MM.1S (cell line): ENCODE measurements at regions not wholly inside any gene's neighbourhood (a gene's known extent, or its start where the extent isn't known, plus 50 kb on each side); places are given as distances from the start of the nearest gene placed in this dataset.

Experiments used
- DNase-seq: peaks from one replicate; pipeline ENCODE4 v3.0.0-alpha.2; 2015
- H2AFZ ChIP-seq: fragments of 300-600 bp; sonication (generic); 2 replicates; pipeline ENCODE4 v1.6.0; 2016; ENCODE audit warnings: antibody characterized with exemption, low read length
- H3F3A ChIP-seq: fragments of 300-600 bp; sonication (generic); 2 replicates; pipeline ENCODE4 v1.6.1; 2016; ENCODE audit warnings: mild to moderate bottlenecking, antibody characterized with exemption, low read length, moderate library complexity, mixed read lengths; ENCODE audit not compliant: insufficient read depth
- H3K27ac ChIP-seq: fragments of 300-600 bp; sonication (generic); 2 replicates; pipeline ENCODE4 v1.5.1; 2016; ENCODE audit warnings: mild to moderate bottlenecking, low read length
- H3K27me3 ChIP-seq: fragments of 300-600 bp; sonication (generic); replicated peaks from 2 replicates; pipeline ENCODE4 v1.6.0; 2016; ENCODE audit warnings: low read length; ENCODE audit not compliant: insufficient read depth
- H3K36me3 ChIP-seq: fragments of 300-600 bp; sonication (generic); replicated peaks from 2 replicates; pipeline ENCODE4 v1.6.1; 2016; ENCODE audit warnings: mild to moderate bottlenecking, low read length, mixed read lengths; ENCODE audit not compliant: insufficient read depth
- H3K4me1 ChIP-seq: fragments of 300-600 bp; sonication (generic); 2 replicates; pipeline ENCODE4 v1.6.1; 2016; ENCODE audit warnings: low read length, mixed read lengths
- H3K4me2 ChIP-seq: fragments of 300-600 bp; sonication (generic); 2 replicates; pipeline ENCODE4 v1.6.0; 2016; ENCODE audit warnings: low read depth, low read length
- H3K4me3 ChIP-seq: fragments of 300-600 bp; sonication (generic); 2 replicates; pipeline ENCODE4 v1.5.1; 2016; ENCODE audit warnings: low read length, mixed read lengths
- H3K79me2 ChIP-seq: fragments of 300-600 bp; sonication (generic); 2 replicates; pipeline ENCODE4 v1.6.1; 2016; ENCODE audit warnings: mixed run types, low read length, mixed read lengths
- H3K9ac ChIP-seq: fragments of 300-600 bp; sonication (generic); 2 replicates; pipeline ENCODE4 v1.6.1; 2016; ENCODE audit warnings: low read length, mixed read lengths
- H3K9me2 ChIP-seq: fragments of 300-600 bp; sonication (generic); replicated peaks from 2 replicates; pipeline ENCODE4 v1.6.1; 2016; ENCODE audit warnings: mild to moderate bottlenecking, low read length, mixed read lengths; ENCODE audit not compliant: insufficient read depth
- H3K9me3 ChIP-seq: fragments of 300-600 bp; sonication (generic); replicated peaks from 2 replicates; pipeline ENCODE4 v1.6.1; 2016; ENCODE audit warnings: mild to moderate bottlenecking, low read length, mixed read lengths; ENCODE audit not compliant: insufficient read depth
- H4K20me1 ChIP-seq: fragments of 300-600 bp; sonication (generic); 2 replicates; pipeline ENCODE4 v1.6.1; 2016; ENCODE audit warnings: mild to moderate bottlenecking, low read length, moderate library complexity, mixed read lengths; ENCODE audit not compliant: insufficient read depth
- EZH2 ChIP-seq: fragments of 300-600 bp; sonication (generic); optimal IDR thresholded peaks from 2 replicates; pipeline ENCODE3; 2017; ENCODE audit warnings: low read depth, mild to moderate bottlenecking, antibody characterized with exemption, low read length, mixed read lengths
- EZH2phosphoT487 ChIP-seq: fragments of 300-600 bp; sonication (generic); IDR thresholded peaks from 2 replicates; pipeline ENCODE4 v1.6.1; 2018; ENCODE audit warnings: antibody characterized with exemption, low read length
- TF ChIP-seq, protein P1 (sequence below): fragments of 300-600 bp; sonication (generic); IDR thresholded peaks from 2 replicates; pipeline ENCODE4 v1.5.1; 2016; ENCODE audit warnings: antibody characterized with exemption, low read length, mixed read lengths

DNA sequence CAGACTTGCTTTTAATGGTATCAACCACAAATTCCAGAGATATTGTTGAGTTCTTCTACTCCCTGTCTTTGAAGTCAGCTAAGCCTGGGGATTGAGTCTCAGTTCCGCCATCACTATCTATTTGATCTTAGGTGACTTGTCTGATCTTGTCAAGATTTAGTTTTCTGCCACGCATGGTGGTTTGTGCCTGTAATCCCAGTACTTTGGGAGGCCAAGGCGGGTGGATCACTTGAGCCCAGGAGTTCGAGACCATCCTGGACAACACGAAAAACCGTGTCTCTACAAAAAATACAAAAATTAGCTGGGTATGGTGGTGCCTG, 376.9 kb downstream of the FGF9 start:
- no peak for TF ChIP-seq EZH2phosphoT487
- no peak for TF ChIP-seq EZH2
- TF ChIP-seq, protein P1, sequence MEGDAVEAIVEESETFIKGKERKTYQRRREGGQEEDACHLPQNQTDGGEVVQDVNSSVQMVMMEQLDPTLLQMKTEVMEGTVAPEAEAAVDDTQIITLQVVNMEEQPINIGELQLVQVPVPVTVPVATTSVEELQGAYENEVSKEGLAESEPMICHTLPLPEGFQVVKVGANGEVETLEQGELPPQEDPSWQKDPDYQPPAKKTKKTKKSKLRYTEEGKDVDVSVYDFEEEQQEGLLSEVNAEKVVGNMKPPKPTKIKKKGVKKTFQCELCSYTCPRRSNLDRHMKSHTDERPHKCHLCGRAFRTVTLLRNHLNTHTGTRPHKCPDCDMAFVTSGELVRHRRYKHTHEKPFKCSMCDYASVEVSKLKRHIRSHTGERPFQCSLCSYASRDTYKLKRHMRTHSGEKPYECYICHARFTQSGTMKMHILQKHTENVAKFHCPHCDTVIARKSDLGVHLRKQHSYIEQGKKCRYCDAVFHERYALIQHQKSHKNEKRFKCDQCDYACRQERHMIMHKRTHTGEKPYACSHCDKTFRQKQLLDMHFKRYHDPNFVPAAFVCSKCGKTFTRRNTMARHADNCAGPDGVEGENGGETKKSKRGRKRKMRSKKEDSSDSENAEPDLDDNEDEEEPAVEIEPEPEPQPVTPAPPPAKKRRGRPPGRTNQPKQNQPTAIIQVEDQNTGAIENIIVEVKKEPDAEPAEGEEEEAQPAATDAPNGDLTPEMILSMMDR, result no peak
- no peaks in the 10 kb centered on the region for H3K27me3 ChIP-seq
- no peaks in the 10 kb centered on the region for H3K9me2 ChIP-seq
- no peak overlapping the region for H3K4me3 ChIP-seq
- no peak overlapping the region for H2AFZ ChIP-seq
- no peak overlapping the region for H3K27ac ChIP-seq
- no peaks in the 10 kb centered on the region for H3K4me1 ChIP-seq
- H4K20me1 ChIP-seq, result no peaks in the 10 kb centered on the region
- DNase-seq, result no peak
- no peaks in the 10 kb centered on the region for H3K79me2 ChIP-seq
- H3F3A ChIP-seq, result no peaks in the 10 kb centered on the region
- H3K9me3 ChIP-seq, result no peaks in the 10 kb centered on the region
- H3K4me2 ChIP-seq, result no peak overlapping the region
- no peaks in the 10 kb centered on the region for H3K36me3 ChIP-seq
- H3K9ac ChIP-seq, result no peak overlapping the region

DNA sequence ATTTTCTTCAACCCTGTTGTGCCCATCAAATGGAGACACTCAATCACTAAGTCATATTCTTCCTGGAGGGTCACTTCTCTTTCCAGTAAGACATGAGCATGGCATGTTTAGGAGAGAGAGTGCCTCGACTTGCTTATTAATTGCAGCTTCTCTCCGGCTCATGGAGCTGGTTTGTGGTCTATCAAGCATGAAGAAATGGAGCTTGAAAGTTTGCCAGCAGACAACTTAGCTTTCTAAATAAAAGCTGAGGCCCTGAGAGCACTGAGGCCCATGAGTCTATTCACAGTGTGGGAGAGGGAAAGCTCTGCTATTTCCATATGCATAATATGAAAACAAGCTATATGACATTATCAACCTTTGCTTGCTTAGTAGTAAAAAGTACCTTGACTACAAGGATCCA, 378.5 kb downstream of the FGF9 start:
- no peak for DNase-seq
- no peak overlapping the region for H2AFZ ChIP-seq
- no peaks in the 10 kb centered on the region for H4K20me1 ChIP-seq
- TF ChIP-seq EZH2 (no peak), EZH2phosphoT487 (no peak)
- TF ChIP-seq, protein P1, result no peak
- no peaks in the 10 kb centered on the region for H3K79me2 ChIP-seq
- H3K9me3 ChIP-seq, result no peaks in the 10 kb centered on the region
- no peak overlapping the region for H3K4me2 ChIP-seq
- no peaks in the 10 kb centered on the region for H3K9me2 ChIP-seq
- H3K9ac ChIP-seq, result no peak overlapping the region
- H3K4me1 ChIP-seq, result no peaks in the 10 kb centered on the region
- no peaks in the 10 kb centered on the region for H3K27me3 ChIP-seq
- no peaks in the 10 kb centered on the region for H3K36me3 ChIP-seq
- H3K27ac ChIP-seq, result no peak overlapping the region
- no peaks in the 10 kb centered on the region for H3F3A ChIP-seq
- no peak overlapping the region for H3K4me3 ChIP-seq

DNA sequence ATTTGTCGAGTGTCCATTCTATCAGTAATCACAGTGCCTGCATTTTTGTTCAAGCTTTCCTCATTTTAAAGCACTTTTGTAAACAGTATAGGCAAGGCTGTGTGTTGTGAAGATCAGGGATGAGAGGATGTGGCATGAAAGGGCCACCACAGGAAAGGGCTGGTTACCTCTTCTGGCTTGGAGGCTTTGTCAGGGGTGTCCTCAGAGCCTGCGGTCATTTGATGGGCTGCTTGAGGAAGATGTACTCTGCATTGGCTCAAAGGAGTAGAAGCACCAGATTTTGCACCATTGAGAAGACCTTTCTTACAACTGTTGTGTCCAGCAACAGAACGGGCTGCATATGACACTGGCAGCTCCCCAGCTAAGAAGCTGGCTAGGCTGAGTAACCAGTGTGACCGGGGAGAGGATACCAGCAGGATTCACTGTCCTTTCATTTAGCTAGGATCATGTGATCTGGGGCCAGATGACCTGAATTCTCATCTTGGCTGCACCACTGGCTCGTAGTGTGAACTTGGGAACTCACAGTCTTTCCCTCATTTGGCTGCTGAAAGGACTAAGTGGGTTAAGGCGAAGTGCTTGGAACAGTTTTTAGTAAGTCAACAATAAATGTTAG, 380.2 kb downstream of the FGF9 start:
- H3K4me3 ChIP-seq, result no peak overlapping the region
- no peaks in the 10 kb centered on the region for H3K36me3 ChIP-seq
- no peaks in the 10 kb centered on the region for H3K9me2 ChIP-seq
- H3K27me3 ChIP-seq, result no peaks in the 10 kb centered on the region
- H3K79me2 ChIP-seq, result no peaks in the 10 kb centered on the region
- no peaks in the 10 kb centered on the region for H3F3A ChIP-seq
- no peak overlapping the region for H2AFZ ChIP-seq
- H4K20me1 ChIP-seq, result no peaks in the 10 kb centered on the region
- no peaks in the 10 kb centered on the region for H3K9me3 ChIP-seq
- H3K4me2 ChIP-seq, result no peak overlapping the region
- no peak for DNase-seq
- no peak overlapping the region for H3K27ac ChIP-seq
- H3K9ac ChIP-seq, result no peak overlapping the region
- TF ChIP-seq EZH2phosphoT487 (no peak), EZH2 (no peak)
- TF ChIP-seq, protein P1, result no peak
- no peaks in the 10 kb centered on the region for H3K4me1 ChIP-seq
